PFSK-1 (cell line): ENCODE measurements at regions not wholly inside any gene's neighbourhood (a gene's known extent, or its start where the extent isn't known, plus 50 kb on each side); places are given as distances from the start of the nearest gene placed in this dataset.

Experiments used
- SIN3A ChIP-seq: IDR thresholded peaks from 2 replicates; pipeline ENCODE4 v1.6.1; 2012; ENCODE audit warnings: mild to moderate bottlenecking, low read length, moderate library complexity, borderline replicate concordance; ENCODE audit not compliant: insufficient read depth
- TAF1 ChIP-seq: IDR thresholded peaks from 2 replicates; pipeline ENCODE4 v1.6.1; 2012; ENCODE audit warnings: low read length, control low read depth, borderline replicate concordance; ENCODE audit not compliant: insufficient read depth

DNA sequence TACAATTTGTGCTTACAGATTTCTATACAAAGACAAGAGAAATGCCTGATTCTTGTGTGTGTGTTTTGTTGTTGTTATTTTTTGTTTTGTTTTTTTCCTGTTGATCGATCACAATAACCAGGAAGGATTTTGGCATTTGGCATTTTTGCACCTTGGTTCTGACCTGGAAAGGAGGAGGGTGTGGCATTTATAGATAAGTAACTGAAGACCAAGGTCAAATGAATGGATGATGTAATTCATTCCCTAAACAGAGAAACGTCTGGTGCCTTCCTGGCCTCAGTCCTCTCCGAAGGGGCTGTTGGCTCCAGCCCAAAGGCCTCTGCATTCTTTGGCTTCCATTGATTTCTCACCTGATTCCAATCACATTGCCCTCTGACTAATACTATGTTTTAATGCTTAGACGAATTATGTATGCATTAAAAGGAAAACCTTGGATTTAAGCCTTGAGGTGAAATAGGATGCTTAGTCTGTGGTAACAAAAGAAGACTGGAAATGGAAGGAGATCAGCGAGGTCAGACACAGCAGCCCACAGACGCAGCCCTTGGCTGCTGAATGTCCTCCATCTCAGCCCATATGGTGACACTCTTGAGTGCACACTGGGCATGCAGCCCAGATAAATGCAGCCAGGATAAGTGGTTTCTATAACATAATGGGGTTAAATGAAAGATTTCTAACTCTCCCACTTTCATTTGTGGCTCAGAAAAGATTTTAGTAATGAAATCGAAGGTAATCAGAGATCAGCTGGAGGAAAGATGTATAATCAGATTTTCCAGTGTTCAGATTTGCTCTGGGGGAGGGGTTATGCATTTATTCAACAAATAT is 60.5 kb upstream of the TRIM2 start:
- peak; percentile 46; the same call in 1 of the 2 replicates for TF ChIP-seq TAF1
- TF ChIP-seq SIN3A: peak; percentile 48; the same call in 1 of the 2 replicates
